HG02938 (cell line): ENCODE measurements at regions not wholly inside any gene's neighbourhood (a gene's known extent, or its start where the extent isn't known, plus 50 kb on each side); places are given as distances from the start of the nearest gene placed in this dataset.

Experiments used
- ATAC-seq: cut with Tn5 transposase; IDR thresholded peaks from one replicate; pipeline ENCODE4 v1.9.1; 2021; ENCODE audit warnings: mild to moderate bottlenecking, moderate library complexity; ENCODE audit not compliant: unreplicated experiment

DNA sequence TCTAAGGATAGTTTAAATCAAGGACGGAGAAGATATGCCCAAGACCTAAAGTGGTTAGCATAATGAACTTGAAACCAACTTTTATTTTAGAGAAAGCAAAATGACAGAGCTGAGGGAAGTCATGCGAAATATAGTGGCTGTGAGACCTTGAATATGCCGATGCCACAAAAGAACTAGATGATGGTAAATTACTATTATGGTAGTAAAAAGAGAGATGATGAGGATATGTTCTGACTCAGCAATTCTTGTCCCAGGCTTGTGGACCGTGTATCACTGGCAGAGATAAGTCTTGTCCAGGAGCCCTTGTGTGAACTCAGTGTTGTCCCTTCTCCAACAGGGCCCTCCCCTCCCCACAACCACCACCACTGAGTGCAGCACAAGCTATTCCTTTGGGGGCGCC, 1605.6 kb upstream of the TENM3 start:
- no peak for ATAC-seq

DNA sequence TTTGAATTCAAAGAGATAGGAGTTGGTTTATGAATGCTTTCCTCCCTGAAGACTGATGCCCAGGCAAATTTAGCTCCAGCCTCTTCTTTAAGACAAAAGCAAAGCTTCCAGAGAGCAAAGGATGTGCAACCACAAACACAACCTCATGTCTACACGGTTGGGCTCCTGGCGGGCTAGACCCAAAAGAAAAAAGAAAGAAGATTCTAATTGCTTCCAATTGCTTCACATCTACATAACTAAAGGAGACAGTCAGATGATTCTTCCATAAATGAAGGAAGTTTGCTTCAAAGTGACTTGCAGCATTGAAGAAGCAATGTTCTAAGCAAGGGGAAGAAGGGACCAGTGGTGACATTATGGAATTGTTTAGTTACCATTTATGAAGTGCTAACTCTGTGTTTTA, 1603.0 kb upstream of the TENM3 start:
- ATAC-seq = no peak

DNA sequence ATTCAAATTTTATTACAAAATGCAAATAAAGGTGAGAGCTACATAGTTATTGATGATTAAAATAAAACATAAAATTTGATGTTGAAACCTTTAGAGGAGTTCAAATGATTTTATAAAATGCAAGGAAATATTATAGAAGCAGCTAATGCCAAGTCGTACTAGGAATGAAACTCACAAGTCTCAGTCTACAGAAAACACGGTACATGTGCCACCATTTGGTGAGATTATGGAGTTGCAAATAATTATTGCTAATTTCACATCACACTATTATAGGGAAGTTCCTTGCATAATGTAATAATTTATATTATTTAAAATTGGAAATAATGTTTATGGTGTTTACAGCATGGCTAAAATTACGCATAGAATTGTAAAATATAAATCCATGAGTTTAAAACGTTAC, 1601.7 kb upstream of the TENM3 start:
- no peak for ATAC-seq

DNA sequence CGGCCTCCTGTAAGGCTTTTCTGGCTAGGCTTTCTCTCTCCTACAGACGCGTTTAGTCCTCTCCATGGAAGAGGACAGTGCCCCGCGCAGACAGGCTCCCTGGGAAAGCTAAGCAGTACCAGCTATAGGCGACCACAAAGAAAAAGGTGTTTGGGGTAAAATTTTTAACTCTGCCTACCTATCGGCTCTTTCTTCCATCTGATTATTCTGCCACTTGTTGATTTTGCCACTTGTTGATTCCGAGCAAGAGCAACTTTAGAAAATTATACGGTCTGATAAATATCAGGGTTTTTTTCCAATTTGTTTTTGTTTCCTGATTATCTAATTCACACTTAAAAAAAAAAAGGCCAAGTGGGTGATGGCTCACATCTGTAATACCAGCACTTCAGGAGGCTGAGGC, 1600.5 kb upstream of the TENM3 start:
- no peak for ATAC-seq

DNA sequence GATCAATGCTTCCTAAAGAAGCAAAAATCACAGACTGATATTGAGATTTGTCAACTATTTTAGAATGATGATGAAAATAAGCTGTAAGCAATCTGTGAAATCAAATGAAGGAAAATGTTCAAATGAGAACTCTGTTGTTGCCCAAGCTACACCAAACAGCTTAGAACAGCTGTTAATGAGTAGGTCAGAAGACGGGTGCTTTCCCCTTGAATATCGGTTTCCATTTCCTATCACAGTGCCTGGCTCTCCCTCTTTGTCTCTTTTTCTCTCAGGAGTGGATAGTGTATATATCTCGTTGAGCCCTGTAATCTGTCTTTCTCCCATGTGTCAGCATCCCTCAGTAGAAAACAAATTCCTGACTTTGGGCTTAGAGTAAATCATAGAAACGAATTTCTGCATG, 1592.9 kb upstream of the TENM3 start:
- ATAC-seq = peak; percentile 85

DNA sequence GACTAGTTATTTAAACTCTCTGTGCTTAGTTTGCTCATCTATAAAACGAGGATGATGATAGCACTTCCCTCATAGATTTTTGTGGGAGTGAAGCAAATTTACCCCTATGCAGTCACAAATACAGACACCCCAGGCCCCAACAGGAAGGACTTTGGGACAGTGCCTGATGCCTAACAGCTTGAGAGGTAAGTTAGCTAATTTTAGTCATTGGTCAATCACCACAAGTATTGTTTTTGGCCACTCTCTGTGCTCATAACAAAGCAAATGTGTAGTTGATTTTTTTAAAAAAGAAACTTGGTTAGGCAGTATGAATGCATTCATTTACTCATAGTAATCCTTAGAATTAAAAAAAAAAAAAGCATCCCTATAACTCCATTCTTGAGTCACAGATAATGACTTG, 1590.7 kb upstream of the TENM3 start:
- no peak for ATAC-seq

DNA sequence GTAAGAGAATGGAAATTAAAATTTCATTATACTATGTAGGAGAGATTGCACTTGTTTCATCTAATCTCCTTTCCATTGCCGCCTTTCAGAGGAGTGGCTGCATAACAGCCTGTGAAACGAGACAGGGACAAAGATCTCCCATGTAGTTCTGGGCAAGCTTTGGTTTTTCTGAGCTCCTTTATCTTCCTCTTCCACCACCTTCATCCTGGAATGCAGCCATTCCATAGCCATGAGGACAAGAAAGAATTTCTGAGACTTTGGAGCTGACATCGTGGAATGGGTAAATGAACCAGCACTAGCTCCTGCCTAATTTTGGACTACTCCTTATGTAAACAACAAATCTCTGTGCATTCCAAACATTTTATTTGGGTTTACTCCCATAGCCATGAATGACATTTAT, 1587.3 kb upstream of the TENM3 start:
- ATAC-seq = no peak

DNA sequence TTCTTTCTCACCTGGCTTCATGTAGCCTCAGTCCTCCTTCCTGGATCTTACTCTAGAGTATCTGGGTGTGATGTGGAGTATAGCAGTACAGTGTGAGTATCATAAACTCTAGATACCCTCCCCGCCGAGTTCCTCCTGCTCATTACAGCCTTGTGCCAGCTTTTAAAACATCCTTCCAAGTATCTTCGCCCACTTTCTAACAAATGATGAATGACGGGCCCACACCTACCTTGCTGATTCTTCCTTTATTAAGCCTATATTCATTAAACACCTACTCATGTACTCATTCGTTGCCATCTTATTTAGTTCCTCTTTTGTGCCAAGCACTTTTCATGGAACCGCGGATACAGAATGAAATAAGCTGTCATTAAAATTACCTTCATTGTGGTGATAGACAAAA, 1585.3 kb upstream of the TENM3 start:
- no peak for ATAC-seq

DNA sequence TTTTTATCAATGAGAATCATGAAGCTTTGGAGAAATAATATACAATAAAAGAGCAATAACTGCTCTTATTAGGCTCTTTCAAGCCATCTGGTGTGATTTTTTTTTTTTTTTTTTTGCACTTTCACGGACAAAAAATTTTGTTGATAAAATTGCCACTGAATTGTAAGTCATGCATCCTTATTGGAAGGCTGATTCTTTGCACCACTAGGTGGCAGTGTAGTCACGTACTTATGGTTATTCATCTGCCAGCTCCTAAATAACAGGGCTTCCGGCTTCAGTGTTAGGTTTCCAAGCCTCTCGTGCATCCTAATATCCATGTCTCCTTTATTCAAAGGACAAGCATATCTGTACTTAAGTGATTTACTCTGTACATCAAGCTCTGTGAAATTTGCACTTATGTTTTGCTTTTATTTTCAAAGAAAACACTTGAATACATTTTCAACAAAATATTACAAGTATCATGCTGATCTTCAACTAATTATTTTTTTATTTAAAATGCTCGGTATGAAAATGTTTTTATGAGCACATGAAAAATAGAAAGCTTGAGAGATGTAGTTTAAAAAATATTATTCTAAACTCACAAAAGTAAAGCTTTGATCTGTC, 1578.3 kb upstream of the TENM3 start:
- peak; percentile 88 for ATAC-seq

DNA sequence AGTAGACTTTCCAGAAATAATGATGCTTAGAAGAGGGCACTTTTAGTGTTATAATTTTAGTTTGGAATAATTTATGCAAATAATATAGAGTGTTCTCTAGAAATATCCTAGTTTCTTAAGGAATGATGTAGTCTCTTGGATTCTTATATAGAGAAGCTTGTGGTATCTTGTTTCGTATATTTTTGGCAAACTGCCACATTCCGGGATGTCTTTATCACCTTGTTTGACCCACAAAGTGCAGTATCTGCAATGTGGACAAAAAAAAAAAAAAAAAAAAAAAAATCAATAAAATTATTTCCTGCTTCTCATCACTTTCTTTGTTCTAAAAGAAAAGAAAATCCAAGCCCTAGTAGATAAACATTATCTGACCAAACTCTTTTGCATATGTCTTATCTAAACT, 1577.7 kb upstream of the TENM3 start:
- no peak for ATAC-seq

DNA sequence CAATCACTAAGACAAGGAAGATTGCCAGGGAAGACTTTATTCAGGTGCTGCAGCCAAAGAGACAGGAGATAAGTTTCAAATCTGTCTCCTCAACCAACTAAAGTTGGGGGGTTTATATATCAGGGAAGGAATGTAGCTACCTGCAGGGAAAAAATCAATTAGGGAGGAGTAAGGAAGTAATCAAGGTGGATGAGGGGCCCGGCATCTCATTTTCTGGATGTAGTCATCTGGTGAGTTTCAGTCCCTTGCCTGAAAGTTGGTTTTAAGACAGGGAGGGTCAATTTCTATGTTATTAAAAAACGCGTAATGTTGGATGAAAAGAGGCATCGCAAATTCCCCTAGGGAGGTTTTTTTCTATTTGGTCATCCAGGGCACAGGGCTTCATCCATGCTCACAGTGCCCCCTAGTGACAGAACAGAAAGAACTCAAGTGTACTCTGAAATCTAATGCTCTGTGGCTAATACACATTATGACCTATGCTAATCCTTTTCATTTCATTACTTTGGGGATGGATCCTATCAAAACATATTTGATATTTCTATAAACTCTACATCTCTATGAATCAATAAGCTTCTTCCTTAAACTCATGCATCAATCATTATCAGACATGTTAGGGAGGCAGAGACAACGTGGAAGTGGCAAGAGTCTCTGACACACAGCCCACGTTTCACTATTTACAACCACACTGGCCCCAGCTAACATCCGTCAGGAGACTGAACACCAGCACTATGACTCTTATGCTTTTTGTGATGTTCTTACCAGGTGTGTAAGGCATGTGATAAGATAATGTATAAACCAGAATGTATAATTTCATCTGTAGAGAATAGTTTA, 1577.0 kb upstream of the TENM3 start:
- peak; percentile 89 for ATAC-seq

DNA sequence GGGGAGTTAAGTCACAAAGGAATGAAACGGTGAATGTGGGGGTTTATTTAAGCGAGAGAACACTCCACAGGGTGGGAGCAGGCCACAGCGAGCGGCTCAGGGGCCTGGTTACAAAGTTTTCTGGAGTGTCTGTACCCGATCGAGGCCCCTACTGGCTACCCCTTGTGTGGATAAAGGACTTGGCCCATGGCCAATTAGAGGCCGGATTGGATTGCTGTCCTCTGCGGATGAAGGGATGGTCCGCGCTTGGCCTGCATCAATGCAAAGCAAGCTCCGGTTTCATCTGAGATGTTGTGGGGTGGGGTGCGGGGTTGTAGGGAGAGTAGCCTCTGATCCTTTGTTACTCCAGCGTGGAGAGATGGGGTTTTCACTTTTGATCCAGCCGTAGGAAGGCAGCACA, 1574.5 kb upstream of the TENM3 start:
- no peak for ATAC-seq

DNA sequence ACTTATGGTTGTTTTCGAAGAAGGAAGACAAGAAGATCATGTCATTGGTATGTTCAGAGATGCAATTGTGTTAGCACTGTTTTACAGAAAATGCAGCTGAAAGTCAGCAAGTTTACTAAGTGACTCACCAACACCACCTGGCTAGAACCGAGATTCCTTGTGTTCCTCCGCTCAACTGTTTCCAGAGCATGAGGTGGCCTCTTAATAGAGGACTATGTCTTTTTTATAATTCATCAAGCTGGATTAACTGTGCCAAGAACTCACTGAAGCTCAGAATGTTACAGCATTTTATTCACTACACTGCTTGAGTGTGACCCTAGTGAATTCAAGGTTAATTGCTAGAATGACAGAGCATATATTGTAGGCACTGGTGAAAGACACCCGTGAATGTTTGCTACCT, 1573.5 kb upstream of the TENM3 start:
- ATAC-seq = no peak

DNA sequence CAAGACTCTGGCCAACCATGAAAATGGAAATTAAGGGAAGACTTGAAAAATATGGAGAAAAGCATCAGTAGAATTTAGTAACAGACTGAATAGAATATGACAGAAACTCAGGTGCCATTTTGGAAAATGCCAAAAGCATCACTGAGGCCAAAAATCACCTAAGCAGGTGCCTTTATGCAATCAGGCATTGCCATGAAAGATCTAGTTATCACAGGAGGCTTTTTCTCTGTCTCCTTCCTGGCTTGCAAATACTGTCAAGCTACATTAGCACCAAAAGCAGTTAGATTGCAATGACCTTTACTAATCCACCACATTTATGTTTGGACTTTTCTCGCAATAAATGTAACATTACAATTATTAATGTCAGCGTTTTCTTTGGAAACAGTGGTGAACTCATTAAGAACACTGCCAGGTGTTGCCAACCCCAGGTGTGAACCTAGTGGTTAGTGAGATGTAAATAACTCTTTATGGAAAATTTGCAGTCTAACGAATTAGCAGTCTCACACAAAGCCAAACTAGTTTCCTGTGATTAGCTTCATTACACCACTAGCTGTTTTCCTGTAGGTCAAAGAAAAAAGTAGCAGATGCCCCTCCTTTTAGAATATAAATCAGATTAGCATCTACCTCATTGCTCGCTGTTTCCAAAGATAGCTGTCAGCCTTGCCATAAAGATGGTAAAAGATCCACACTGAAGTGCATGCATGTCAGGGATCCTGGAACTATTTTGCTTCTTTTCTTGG, 1568.4 kb upstream of the TENM3 start:
- no peak for ATAC-seq

DNA sequence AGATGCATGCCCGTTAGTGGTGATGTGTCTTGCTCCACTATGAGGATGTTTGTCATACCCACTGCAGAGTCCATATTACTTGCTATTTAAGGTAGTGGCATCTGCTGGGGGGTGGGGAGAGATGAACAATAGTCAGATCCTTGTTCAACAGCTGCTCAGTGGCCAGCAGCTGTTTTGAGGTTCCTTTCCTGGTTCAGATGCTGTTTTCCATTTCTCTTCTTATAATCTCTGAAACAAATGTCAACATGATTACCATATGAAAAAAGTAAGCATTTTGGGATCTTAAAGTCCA, 1567.9 kb upstream of the TENM3 start:
- no peak for ATAC-seq

DNA sequence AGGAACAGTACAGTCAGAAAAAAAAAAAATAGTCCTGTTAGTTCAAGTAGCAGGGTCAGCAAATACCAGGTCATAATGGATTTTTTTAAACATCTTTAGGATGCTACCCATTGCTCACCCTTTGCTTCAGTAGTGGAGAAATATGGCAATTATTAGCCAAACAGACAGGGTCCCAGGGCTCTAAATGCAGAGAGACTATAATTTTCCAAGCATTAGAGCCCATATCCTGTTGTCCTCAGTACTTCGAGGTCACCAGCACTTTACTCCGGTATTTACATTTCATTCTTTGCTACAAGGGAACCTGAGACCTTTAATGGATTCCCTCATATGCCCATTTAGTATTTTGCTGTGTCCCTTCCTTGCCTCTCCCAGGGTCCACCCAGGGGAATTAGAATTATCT, 1562.9 kb upstream of the TENM3 start:
- ATAC-seq = no peak

DNA sequence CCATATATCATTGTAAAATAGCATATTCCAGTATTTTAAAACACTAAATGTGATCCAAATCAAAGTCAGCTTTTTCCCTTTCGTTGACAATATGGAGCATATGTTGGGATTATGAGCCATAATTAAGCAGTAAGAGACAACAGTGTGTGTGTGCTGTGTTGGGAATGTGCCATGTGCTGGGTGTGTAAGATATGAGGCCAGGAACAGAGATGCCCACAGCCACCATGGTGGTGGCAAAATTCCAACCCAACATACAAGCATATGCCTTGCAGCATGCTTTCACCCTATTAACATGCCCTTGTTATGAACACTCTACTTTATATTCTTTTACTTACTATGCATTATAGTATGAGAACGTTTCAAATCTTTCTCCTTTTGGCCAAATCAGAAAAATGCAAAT, 1560.4 kb upstream of the TENM3 start:
- no peak for ATAC-seq

DNA sequence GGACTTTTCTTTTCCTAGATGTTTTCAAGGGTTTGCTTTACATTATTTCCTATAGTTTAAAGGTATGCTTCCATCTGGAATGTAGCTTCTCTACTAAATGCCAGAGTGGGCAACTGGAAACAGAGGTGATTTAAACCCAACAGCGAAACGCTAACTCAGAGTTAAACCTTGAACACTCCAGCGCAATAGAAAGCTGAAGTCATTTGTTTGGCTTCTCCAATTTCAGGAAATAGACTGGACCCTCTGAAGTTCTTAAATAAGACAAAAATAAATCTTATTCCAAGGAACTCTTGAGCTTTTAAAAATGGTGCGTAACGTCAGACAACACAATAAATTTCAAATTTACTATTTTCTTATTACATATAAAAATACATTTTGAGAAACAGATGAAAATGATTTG, 1560.0 kb upstream of the TENM3 start:
- ATAC-seq = no peak

DNA sequence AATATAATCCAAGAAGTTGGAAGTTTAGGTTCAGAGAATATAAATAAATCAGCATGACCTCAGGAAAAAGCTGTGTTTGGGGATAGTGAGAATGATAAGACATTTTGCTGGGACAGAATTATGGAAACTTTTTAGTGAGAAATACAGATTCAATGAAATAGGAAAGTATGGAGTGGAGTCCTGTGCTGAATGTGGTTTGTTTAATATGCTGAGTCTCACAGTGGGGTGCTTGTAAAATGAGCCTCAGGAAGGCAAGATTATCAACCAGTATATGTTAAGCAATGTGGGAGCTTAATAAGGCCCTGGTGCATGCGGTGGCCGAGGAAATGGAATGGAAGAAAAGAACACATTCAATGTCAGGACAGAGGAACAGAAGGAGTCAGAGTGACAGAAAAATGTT, 1554.7 kb upstream of the TENM3 start:
- no peak for ATAC-seq

DNA sequence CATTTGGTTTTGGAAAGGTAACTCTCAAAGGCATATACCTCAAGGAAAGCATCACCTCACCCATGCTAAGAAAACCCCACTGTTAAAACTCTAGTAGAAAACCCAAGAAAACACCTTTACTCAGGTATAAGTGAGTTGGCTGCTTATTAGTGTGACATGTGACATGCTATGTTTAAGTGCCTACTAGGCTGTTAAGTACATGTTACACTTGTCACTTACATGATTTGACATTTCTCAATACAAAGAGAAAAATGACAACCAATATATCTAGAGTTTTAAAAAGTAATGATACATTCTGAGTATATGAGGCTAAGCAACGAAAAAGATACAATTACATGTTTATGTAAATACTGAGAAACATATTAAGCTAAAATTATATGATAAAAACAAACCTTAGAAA, 1548.3 kb upstream of the TENM3 start:
- no peak for ATAC-seq

DNA sequence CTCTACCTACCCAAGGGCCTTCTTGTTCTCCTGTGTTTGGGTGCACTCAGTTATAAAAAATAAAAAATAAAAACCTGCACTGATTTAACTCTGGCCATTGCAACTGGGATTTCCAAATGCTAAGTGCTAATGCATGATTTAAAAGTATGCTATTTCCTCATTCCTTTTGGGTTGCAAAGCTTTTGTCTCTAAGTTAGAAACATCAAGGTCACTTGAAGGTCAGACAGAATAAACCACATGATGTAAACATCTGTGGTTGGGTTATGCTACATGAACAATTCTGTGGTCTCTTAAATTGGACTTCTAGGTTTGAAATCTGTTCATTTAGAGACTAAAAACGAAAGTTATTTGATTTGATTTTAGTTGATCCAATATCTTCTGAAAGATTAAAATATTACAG, 1547.4 kb upstream of the TENM3 start:
- no peak for ATAC-seq

DNA sequence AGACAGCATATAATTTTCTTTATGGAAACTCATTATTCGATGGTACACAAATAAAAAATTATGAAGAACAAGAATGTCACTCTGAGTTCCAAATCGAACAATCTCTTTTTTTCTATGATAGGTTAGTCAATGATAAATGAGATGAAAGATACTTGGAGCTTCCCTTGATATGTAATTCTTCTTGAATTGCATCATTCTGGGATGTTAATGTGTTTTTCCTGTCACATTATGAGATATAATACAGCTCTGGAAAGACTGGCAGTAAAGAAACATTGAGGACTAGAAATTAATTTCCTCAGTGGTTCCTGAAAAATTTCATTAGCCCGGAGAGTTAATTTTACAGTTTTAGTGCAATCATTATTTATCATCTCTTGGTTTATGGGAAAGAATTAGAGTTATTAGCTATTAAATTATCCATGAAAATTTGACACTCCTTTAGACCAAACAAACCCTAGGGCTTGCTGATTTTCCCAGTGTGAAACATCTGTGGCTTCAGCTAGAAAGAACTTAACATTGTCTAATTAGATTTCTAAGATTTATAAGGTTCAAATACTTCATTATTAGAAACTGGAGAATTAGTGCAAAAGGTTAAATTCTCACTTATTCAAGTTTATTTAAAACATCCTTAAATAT, 1546.6 kb upstream of the TENM3 start:
- no peak for ATAC-seq
